Muscle layer of duodenum (tissue), 2 donors: ENCODE measurements at regions not wholly inside any gene's neighbourhood (a gene's known extent, or its start where the extent isn't known, plus 50 kb on each side); places are given as distances from the start of the nearest gene placed in this dataset.
A peak's percentile ranks its signal among the peaks of the same experiment; 100 is the strongest.
"Not testable (repeated sequence)": the region's sequence is repeated elsewhere in the genome, so short reads cannot be mapped to it uniquely, and the experiment has no call there.

Source experiments
- H3K27ac ChIP-seq: one replicate; pipeline ENCODE4 v1.7.0; 2013; ENCODE audit warnings: mild to moderate bottlenecking, low read length
- H3K27me3 ChIP-seq: one replicate; pipeline ENCODE4 v1.7.0; 2013; ENCODE audit warnings: low read depth, mild to moderate bottlenecking, control low read depth, low read length
- H3K36me3 ChIP-seq, 2 donors: one replicate each; pipeline ENCODE4 v1.7.0; 2013; ENCODE audit warnings: low read length in 2 of 2, control low read depth in 1 of 2, mild to moderate bottlenecking in 1 of 2; ENCODE audit not compliant: insufficient read depth in 2 of 2, control insufficient read depth in 1 of 2
- H3K4me1 ChIP-seq, 2 donors: one replicate each; pipeline ENCODE4 v1.7.0; 2013; ENCODE audit warnings: low read length in 2 of 2, mild to moderate bottlenecking in 2 of 2, control low read depth in 1 of 2, moderate library complexity in 1 of 2; ENCODE audit not compliant: insufficient read depth in 2 of 2, control insufficient read depth in 1 of 2
- H3K4me3 ChIP-seq, 2 donors: one replicate each; pipeline ENCODE4 v1.7.0; 2013; ENCODE audit warnings: low read length in 2 of 2, low read depth in 1 of 2, mild to moderate bottlenecking in 1 of 2
- H3K9me3 ChIP-seq, 2 donors: one replicate each; pipeline ENCODE4 v1.7.0; 2013; ENCODE audit warnings: low read length in 2 of 2, control low read depth in 1 of 2, mild to moderate bottlenecking in 1 of 2; ENCODE audit not compliant: control insufficient read depth in 1 of 2
- donor health status: healthy.

GRCh38 chr13:33649212-33649878, 168.6 kb upstream of the RFC3 start:
- H3K4me3 ChIP-seq: no peak overlapping the region
- no peaks in the 10 kb centered on the region for H3K4me1 ChIP-seq
- no peaks in the 10 kb centered on the region for H3K9me3 ChIP-seq
- no peak overlapping the region for H3K27ac ChIP-seq
- H3K27me3 ChIP-seq: no peaks in the 10 kb centered on the region
- H3K36me3 ChIP-seq: no peaks in the 10 kb centered on the region

GRCh38 chr13:33651766-33652165, 166.2 kb upstream of the RFC3 start:
- no peak overlapping the region for H3K27ac ChIP-seq
- H3K27me3 ChIP-seq: no peaks in the 10 kb centered on the region
- no peak overlapping the region for H3K4me3 ChIP-seq
- H3K9me3 ChIP-seq: no peaks in the 10 kb centered on the region
- no peaks in the 10 kb centered on the region for H3K4me1 ChIP-seq
- H3K36me3 ChIP-seq: no peaks in the 10 kb centered on the region

GRCh38 chr13:33657274-33657673, 160.7 kb upstream of the RFC3 start:
- H3K4me3 ChIP-seq: no peak overlapping the region
- no peaks in the 10 kb centered on the region for H3K27me3 ChIP-seq
- no peaks in the 10 kb centered on the region for H3K9me3 ChIP-seq
- H3K4me1 ChIP-seq: no peaks in the 10 kb centered on the region
- H3K36me3 ChIP-seq: peaks cover 4 to 5% of the 10 kb centered on the region in 2 donors
- H3K27ac ChIP-seq: no peak overlapping the region

GRCh38 chr13:33659466-33659865, 158.5 kb upstream of the RFC3 start:
- no peaks in the 10 kb centered on the region for H3K9me3 ChIP-seq
- H3K27me3 ChIP-seq: no peaks in the 10 kb centered on the region
- H3K4me1 ChIP-seq: no peaks in the 10 kb centered on the region
- H3K36me3 ChIP-seq: peaks cover 4 to 5% of the 10 kb centered on the region in 2 donors
- H3K27ac ChIP-seq: no peak overlapping the region
- no peak overlapping the region for H3K4me3 ChIP-seq

GRCh38 chr13:33659894-33660293, 158.1 kb upstream of the RFC3 start:
- Histone ChIP-seq H3K4me1 (no peaks in the 10 kb centered on the region), H3K27me3 (no peaks in the 10 kb centered on the region), H3K36me3 (peaks cover 4 to 5% of the 10 kb centered on the region in 2 donors), H3K4me3 (no peak overlapping the region), H3K27ac (no peak overlapping the region), H3K9me3 (no peaks in the 10 kb centered on the region)

- Histone ChIP-seq H3K27me3 (no peaks in the 10 kb centered on the region), H3K36me3 (peaks cover 4 to 5% of the 10 kb centered on the region in 2 donors), H3K27ac (no peak overlapping the region), H3K4me1 (no peaks in the 10 kb centered on the region), H3K9me3 (no peaks in the 10 kb centered on the region), H3K4me3 (no peak overlapping the region)
Observed at GRCh38 chr13:33662392-33662791, 155.6 kb upstream of the RFC3 start.

GRCh38 chr13:33665626-33666175, 152.2 kb upstream of the RFC3 start:
- Histone ChIP-seq H3K9me3 (no peaks in the 10 kb centered on the region), H3K27me3 (no peaks in the 10 kb centered on the region), H3K36me3 (no peaks in the 10 kb centered on the region), H3K27ac (no peak overlapping the region), H3K4me3 (no peak overlapping the region), H3K4me1 (no peaks in the 10 kb centered on the region)

- Histone ChIP-seq H3K4me1 (peaks cover 0 to 10% of the 10 kb centered on the region in 2 donors), H3K27me3 (no peaks in the 10 kb centered on the region), H3K27ac (no peak overlapping the region), H3K4me3 (no peak overlapping the region), H3K9me3 (no peaks in the 10 kb centered on the region), H3K36me3 (no peaks in the 10 kb centered on the region)
Observed at GRCh38 chr13:33671560-33671959, 146.4 kb upstream of the RFC3 start.

GRCh38 chr13:33672022-33672421, 145.9 kb upstream of the RFC3 start:
- not testable (repeated sequence) for H3K4me3 ChIP-seq, H3K4me1 ChIP-seq, H3K9me3 ChIP-seq, H3K36me3 ChIP-seq, H3K27ac ChIP-seq, H3K27me3 ChIP-seq

- H3K4me1 ChIP-seq: peaks cover 11 to 13% of the 10 kb centered on the region in 2 donors
- H3K36me3 ChIP-seq: no peaks in the 10 kb centered on the region
- H3K27me3 ChIP-seq: no peaks in the 10 kb centered on the region
- H3K9me3 ChIP-seq: no peaks in the 10 kb centered on the region
- peak overlapping the region; percentile 78 for H3K27ac ChIP-seq
- H3K4me3 ChIP-seq: peak overlapping the region; percentile 84 to 89
Observed at GRCh38 chr13:33676045-33676989, 141.6 kb upstream of the RFC3 start.

GRCh38 chr13:33677215-33677614, 140.7 kb upstream of the RFC3 start:
- Histone ChIP-seq H3K36me3 (no peaks in the 10 kb centered on the region), H3K27ac (peak overlapping the region; percentile 78), H3K4me3 (peak overlapping the region; percentile 84 to 89), H3K9me3 (no peaks in the 10 kb centered on the region), H3K4me1 (peaks cover 11 to 13% of the 10 kb centered on the region in 2 donors), H3K27me3 (no peaks in the 10 kb centered on the region)
